Mucosa of descending colon (tissue), 3 donors: ENCODE measurements at regions not wholly inside any gene's neighbourhood (a gene's known extent, or its start where the extent isn't known, plus 50 kb on each side); places are given as distances from the start of the nearest gene placed in this dataset.

Experiments
- ATAC-seq: fragments of 200-7000 bp; cut with Tn5 transposase; one replicate; pipeline ENCODE4 v1.9.1; 2020; ENCODE audit warnings: mild to moderate bottlenecking, moderate library complexity
- DNase-seq, 3 donors: peaks; one replicate each; pipeline ENCODE4 v3.0.0-alpha.2; 2020
- H3K36me3 ChIP-seq: fragments of 200-600 bp; one replicate; pipeline ENCODE4 v1.8.0; 2021; ENCODE audit warnings: low read depth, mild to moderate bottlenecking
- H3K4me1 ChIP-seq: fragments of 200-600 bp; one replicate; pipeline ENCODE4 v1.8.0; 2021; ENCODE audit warnings: low read depth, mild to moderate bottlenecking
- H3K4me3 ChIP-seq: fragments of 200-600 bp; one replicate; pipeline ENCODE4 v1.8.0; 2021; ENCODE audit warnings: mild to moderate bottlenecking
- H3K9me3 ChIP-seq: fragments of 200-600 bp; one replicate; pipeline ENCODE4 v1.8.0; 2021; ENCODE audit warnings: mild to moderate bottlenecking
- intact Hi-C, 2 donors: fragments of 100-400 bp; cut with DNase I in 1 of 2; cut with micrococcal nuclease in 1 of 2; formaldehyde crosslinking; loops; one replicate each; pipeline versions ENCODE4 v1.11.0 to v1.11.1; 2022; cut with DNase I, micrococcal nuclease
- TF ChIP-seq, protein P1 (sequence below): fragments of 200-600 bp; IDR thresholded peaks from one replicate; pipeline ENCODE4 v1.8.0; 2022; ENCODE audit warnings: antibody characterized with exemption, mild to moderate bottlenecking
- donor health status: DM: no; HTN: no; CAD: no; lungs with moderate emphysema.
- donor health status: DM: no; HTN: no; CAD: no.
- donor health status: DM: no; HTN: yes; CAD: no.

DNA sequence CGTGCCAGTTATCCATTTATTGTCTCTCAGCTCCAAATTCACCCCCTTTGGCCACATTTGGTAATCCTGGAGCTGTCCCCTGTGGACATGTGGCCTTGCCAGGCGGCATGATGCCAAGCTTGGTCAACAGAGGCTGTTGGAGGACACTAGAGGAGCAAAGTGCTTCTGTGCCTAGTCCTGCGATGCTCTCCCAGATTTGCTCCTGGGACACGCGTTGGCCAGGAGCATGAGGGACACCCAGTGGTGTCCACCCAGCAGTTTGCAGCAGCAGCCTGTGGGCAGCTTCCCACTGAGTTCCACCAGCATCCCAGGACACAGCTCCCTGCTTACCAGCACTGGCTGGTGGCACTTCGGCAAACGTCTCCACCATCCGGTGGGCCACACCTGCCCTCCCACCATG, 55.5 kb upstream of the STEAP1B start:
- intact Hi-C loops: loop anchor here in 1 of 2 donors (10.0 kb wide), 1 partner anchor 499 kb away; no protein-coding TSS in a partner anchor

DNA sequence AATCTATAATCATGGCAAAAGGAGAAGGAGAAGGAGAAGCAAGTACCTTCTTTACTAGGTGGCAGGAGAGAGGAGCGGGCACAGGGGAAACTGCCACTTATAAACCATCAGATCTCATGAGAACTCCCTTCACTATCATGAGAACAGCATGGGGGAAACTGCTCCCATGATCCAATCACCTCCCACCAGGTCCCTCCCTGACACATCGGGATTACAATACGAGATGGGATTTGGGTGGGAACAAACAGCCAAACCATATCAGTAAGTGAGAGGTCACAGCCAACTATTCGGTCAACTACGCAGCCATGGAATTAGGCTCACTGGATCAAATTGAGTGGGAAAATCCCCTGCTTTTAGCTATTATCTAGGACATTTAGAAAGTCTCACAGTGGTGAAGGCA, 54.2 kb upstream of the STEAP1B start:
- DNase-seq (no peak), ATAC-seq (no peak)
- Histone ChIP-seq H3K4me3 (no peak overlapping the region), H3K4me1 (no peaks in the 10 kb centered on the region), H3K9me3 (no peaks in the 10 kb centered on the region), H3K36me3 (no peaks in the 10 kb centered on the region)
- intact Hi-C loops: loop anchor here in 1 of 2 donors (10.0 kb wide), 1 partner anchor 501 kb away; no protein-coding TSS in a partner anchor
- TF ChIP-seq, protein P1, sequence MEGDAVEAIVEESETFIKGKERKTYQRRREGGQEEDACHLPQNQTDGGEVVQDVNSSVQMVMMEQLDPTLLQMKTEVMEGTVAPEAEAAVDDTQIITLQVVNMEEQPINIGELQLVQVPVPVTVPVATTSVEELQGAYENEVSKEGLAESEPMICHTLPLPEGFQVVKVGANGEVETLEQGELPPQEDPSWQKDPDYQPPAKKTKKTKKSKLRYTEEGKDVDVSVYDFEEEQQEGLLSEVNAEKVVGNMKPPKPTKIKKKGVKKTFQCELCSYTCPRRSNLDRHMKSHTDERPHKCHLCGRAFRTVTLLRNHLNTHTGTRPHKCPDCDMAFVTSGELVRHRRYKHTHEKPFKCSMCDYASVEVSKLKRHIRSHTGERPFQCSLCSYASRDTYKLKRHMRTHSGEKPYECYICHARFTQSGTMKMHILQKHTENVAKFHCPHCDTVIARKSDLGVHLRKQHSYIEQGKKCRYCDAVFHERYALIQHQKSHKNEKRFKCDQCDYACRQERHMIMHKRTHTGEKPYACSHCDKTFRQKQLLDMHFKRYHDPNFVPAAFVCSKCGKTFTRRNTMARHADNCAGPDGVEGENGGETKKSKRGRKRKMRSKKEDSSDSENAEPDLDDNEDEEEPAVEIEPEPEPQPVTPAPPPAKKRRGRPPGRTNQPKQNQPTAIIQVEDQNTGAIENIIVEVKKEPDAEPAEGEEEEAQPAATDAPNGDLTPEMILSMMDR: no peak

More for the DNA sequence above, 55.5 kb upstream of the STEAP1B start:
- DNase-seq (no peak), ATAC-seq (no peak)
- Histone ChIP-seq H3K9me3 (no peaks in the 10 kb centered on the region), H3K36me3 (no peaks in the 10 kb centered on the region), H3K4me1 (no peaks in the 10 kb centered on the region), H3K4me3 (no peak overlapping the region)
- TF ChIP-seq, protein P1: no peak

DNA sequence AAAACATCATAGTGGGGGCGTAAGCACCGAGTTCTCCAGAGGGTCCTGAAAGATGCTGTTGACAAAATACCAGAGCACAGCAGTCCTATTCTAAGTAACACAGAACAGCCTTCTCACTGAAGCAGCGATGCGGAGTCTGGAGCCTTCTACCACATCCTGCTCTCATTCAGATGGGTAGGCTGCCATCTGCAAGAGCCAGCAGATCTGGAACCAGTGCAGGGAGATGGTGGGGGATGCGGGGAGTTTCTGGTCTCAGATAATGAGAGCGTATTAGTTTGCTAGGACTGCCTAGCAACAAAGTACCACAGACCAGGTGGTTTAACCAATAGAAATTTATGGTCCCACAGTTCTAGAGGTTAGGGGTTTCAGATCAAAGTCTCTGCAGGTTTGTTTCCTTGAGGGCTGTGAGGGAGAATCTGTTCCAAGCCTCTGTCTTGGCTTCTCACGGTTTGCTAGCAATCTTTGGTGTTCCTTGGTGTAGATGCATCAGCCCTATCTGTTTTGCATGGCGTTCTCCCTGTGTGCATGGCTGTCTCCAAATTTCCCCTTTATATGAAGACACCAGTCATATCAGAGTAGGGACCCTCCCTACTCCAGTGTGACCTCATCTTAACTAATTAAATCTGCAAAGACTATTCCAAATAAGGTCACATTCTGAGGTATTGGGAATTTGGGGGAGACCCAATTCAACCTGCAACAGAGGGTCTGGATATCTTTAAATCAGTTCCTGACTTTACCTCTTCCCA, 52.0 kb upstream of the STEAP1B start:
- Histone ChIP-seq H3K36me3 (no peaks in the 10 kb centered on the region), H3K4me1 (no peaks in the 10 kb centered on the region), H3K9me3 (no peaks in the 10 kb centered on the region), H3K4me3 (no peak overlapping the region)
- ATAC-seq (no peak), DNase-seq (no peak)
- intact Hi-C loops: loop anchor here in 1 of 2 donors (10.0 kb wide), 1 partner anchor 503 kb away; no protein-coding TSS in a partner anchor
- TF ChIP-seq, protein P1: no peak

DNA sequence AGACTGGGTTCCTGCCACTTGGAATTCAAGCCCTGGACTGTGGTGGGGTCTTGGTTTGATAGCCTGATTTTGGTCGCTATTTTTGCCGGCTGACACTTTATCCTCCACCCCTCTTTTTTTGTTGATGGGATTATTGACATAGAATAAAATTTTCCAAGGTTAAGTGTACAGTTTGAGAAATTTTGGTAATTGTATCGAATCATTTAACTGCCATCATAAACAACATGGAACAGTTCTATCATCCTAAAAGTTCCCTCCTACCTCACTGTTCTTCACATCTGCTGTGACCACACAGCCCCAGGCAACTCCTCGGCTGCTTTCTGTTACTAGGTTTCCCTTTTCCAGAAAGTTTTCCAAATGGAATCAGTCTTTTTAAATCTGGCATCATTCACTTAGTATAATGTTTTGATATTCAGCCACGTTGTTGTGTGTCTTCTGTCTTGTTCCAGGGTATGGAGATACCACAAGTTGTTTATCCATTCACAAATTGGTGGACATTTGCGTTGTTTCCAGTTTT, 50.6 kb upstream of the STEAP1B start:
- TF ChIP-seq, protein P1: no peak
- no peaks in the 10 kb centered on the region for H3K4me1 ChIP-seq
- H3K36me3 ChIP-seq: no peaks in the 10 kb centered on the region
- ATAC-seq: no peak
- intact Hi-C loops: loop anchor here in 1 of 2 donors (10.0 kb wide), 1 partner anchor 504 kb away; no protein-coding TSS in a partner anchor
- H3K9me3 ChIP-seq: no peaks in the 10 kb centered on the region
- no peak overlapping the region for H3K4me3 ChIP-seq
- no peak for DNase-seq

DNA sequence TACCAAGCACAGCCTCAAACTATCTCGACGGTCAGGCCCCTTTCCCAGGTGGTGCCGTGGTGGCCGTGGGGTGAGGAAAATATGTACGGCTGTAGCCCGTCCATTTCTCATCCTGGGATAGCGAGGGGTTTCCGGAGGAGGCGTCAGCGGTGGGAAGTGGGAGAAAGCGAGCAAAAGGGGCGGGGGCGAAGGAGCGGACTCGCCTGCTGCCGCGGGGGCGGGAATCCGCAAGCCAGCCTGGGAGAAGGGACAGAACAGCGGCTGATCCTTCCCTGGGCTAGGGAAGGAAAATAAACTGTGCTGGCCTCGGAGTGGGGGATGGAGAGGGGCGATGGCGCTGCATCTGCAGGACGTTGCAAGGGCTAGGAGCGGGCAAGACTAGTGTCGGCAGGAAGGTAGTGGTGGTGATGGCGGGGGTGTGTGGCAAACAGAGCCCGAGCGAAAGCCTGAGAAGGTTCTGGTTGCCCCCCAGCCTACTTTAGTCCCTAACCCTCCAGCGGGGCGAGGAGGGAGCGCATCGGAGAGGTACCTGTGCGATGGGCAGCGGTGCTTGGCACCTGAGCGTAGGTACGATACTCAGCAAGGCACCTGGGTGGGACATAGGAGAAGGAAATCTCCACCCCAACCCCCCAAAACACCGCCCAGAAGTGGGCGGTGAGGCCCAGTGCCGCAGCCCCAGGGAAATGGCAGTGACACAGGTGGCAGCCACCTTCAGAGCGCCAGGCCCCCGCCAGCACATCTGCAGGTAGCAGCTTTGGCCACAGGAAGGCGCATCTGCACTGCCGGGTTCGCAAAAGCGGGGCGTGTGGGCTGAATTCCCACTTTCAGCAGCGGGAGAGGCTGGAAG, 49.9 kb upstream of the STEAP1B start:
- no peaks in the 10 kb centered on the region for H3K9me3 ChIP-seq
- no peaks in the 10 kb centered on the region for H3K4me1 ChIP-seq
- H3K4me3 ChIP-seq: no peak overlapping the region
- TF ChIP-seq, protein P1: no peak
- no peaks in the 10 kb centered on the region for H3K36me3 ChIP-seq
- ATAC-seq: peak; percentile 38
- intact Hi-C loops: loop anchor here in 1 of 2 donors (10.0 kb wide), 1 partner anchor 505 kb away; no protein-coding TSS in a partner anchor
- DNase-seq: no peak
